ENCODE measurements at regions not wholly inside any gene's neighbourhood (a gene's known extent, or its start where the extent isn't known, plus 50 kb on each side); places are given as distances from the start of the nearest gene placed in this dataset.

DNA sequence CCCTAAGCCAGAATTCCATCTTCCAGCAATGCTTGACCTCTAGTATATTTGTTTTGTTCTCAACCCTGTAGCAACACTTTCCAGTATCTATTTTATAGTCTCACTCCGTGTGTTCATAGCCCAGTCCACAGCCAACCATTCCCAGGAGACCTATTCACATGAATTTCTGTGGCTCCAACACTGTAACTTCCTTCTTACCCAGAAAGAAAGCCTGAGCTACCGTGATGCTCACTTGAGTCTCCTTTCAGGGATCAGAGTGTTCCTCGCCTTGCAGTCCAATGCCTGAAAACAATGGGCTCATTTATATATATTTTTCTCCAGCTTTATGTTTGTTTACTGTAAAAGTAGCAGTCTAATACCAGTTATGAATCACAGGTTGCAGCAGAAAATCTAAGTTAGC is 645.0 kb upstream of the NOVA1 start:
- TF ChIP-seq TAF1 (IDR thresholded peaks at IDR 0.05; ENCODE audit: low read depth) = no peak
- no peak for TF ChIP-seq EP300 (IDR thresholded peaks at IDR 0.05; ENCODE audit: borderline replicate concordance)
- TF ChIP-seq TCF12 (IDR thresholded peaks at IDR 0.05; ENCODE audit: low read depth) = no peak
- TF ChIP-seq RAD21 (IDR thresholded peaks at IDR 0.05; ENCODE audit: low read depth) = no peak
- TF ChIP-seq, protein P1, sequence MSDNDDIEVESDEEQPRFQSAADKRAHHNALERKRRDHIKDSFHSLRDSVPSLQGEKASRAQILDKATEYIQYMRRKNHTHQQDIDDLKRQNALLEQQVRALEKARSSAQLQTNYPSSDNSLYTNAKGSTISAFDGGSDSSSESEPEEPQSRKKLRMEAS (IDR thresholded peaks at IDR 0.05) = no peak
- no peak for TF ChIP-seq CEBPB (IDR thresholded peaks at IDR 0.05)
- TF ChIP-seq ZBTB7A (IDR thresholded peaks at IDR 0.05; ENCODE audit: low read depth) = no peak
